EL (cell line): ENCODE measurements at regions not wholly inside any gene's neighbourhood (a gene's known extent, or its start where the extent isn't known, plus 50 kb on each side); places are given as distances from the start of the nearest gene placed in this dataset.

Experiments
- DNase-seq: peaks from one replicate; pipeline ENCODE4 v3.0.0-alpha.2; 2016

GRCh38 chr1:116299248-116299647 lies 73.8 kb upstream of the ATP1A1 start:
- DNase-seq = no peak

- no peak for DNase-seq
Measured at GRCh38 chr1:116302281-116302680, 70.8 kb upstream of the ATP1A1 start.

DNA sequence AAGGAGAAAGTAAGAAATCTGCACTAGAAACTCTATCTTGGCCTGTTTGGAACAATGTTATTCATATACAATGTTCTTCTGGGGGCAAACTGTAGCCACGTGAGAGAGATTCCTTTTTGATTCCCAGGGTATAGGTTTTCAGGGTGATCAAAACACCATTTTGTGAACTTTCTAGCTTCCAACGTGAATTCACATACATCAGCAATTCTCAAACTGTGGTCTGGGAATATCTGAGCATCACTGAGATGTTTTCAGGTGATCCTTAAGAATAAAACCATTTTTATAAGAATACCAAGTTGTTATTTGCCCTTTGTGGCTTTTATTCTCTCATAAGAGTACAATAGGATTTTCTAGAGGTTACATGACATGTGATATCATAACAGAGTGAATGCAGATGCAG lies 66.9 kb upstream of the ATP1A1 start:
- no peak for DNase-seq

DNA sequence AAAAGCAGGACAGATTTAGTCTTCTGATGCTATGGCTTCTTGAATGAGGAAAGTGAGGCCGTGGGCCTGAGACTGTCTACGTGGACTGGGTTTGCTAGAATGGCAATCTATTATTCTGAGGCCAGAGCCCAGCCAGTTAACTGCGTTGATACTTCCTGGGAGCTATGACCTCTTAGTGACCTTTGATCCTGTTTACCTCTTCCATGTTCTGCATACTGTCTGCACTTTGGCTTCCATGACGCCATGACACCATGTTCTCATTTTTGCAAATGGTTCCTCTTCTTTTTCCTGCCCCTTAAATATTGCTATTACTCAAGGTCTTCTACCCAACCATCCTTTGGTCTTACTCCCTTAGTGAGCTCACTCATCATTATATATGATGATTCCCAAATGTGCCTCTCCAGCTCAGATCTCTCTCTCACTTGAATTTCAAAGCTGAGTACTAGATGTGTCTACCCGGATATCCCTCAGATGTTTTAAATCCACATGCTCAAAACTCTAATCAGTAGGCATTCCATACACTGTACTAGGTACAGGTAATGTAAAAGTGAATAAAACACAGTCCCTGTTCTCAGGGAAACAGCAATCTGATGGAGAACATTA lies 66.1 kb upstream of the ATP1A1 start:
- no peak for DNase-seq

GRCh38 chr1:116308276-116308675 lies 64.8 kb upstream of the ATP1A1 start:
- no peak for DNase-seq

DNA sequence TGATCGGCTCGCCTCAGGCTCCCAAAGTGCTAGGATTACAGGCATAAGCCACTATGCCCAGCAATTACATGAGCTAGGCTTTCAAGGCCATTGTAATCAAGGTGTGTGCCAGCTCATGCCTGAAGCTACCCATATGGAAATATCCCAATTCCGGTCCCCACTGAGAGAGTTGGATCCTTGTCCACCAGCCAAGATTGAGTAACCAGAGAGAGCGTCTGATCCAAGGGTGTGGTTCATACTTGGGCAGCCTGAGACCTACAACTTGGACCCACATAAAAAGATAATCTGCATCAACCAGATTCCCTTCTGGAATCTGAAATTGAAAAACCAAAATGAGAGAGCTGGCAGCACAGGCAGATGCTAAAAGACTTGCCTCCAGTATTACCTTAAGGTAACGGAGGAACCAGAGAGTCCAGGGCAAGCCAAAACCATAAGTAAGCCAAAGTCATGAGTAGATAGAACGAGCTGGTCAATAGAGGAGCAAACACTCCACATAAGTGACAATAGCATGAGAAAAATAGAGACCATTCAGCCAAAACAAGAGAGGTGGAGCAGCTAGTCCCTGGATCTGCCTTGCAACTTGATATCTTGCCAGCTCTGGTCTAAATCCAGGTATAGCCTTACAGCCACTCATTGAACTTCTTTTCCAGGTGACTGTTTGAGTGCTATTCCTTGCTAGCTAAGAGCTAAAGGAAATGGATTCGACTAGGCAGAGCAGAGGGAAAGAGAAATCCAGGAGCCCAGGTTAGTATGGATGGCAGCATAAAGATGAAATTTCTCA lies 63.8 kb upstream of the ATP1A1 start:
- no peak for DNase-seq

GRCh38 chr1:116310180-116310579 lies 62.9 kb upstream of the ATP1A1 start:
- no peak for DNase-seq

- DNase-seq = no peak
Measured at GRCh38 chr1:116311193-116311592, 61.9 kb upstream of the ATP1A1 start.

DNA sequence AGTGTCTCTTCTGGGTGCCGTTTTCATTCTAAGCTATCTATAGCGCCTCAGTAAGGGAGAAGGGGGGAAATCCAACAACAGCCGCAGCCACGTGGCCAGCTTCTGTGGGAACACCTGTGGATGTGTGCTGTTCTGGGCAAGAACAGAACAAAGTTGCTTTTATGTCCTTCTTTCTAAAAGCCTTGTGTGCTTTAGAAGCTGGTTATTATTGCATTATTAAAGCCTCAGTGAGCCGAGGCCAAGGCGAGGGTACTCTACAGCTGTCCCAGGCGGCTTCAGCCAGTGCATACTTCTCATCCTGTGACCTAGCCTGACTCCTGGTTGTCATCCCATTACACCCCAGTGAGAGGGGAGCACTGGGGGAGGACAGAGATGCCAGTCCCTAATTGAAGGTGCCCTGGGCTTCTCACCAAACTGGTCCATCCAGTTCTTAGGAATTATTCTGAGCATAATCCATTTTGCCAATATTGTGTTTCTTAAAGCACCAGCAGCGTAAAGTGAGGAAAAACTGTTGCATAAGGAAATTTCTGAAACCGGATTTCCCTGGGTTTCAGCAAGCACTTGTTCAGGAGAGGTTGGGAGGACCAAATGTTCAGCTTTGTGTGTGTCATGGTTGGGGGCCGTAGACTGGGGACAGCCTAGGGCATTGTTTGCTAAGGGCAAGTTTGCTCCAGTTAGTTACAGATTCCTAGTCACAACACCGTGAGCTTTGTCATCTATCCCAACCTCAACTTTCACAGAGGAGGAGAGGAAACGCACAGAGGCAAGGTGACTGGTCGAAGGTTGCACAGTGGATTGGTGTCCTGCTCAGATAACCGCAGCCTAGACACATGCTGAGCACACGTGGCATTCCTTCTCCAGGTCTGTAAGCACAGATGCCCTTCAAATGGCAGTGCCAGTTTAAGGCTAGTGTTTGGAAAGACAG lies 61.0 kb upstream of the ATP1A1 start:
- no peak for DNase-seq

DNA sequence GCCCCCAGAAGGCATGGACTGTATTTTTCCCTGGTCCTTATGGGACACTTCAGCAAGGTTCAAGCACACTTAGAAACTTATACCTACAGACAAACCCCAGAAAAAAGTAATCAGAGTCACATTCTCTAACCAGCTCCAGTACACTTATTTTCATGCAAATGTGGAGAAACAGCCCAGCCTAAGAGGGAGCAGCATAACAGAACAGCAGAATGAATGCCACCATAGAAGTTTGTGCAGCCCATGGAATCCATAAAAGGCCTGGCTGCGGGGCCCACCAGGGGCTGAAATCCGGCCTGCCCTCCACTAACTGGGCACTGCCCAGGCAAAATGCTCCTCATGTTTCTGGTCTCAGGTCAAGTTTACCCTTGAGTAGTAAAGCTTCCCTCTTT lies 60.4 kb upstream of the ATP1A1 start:
- DNase-seq = no peak

DNA sequence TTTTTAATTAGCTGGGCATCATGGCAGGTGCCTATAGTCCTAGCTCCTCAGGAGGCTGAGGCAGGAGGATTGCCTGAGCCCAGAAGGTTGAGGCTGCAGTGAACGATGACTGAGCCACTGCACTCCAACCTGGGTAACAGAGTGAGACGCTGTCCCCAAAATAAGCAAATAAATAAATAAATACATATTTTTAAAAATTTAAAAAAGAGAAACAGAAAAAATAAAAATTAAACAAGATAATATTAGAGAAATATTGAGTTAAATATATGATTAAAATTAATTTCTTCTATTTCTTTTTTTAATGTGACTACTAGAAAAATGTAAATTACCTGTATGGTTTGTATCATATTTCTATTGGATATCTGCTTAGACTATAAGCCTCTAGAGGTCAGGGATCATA lies 59.3 kb upstream of the ATP1A1 start:
- DNase-seq = no peak

- DNase-seq = no peak
Measured at GRCh38 chr1:116314305-116314919, 58.6 kb upstream of the ATP1A1 start.

- no peak for DNase-seq
Measured at GRCh38 chr1:116316373-116316772, 56.7 kb upstream of the ATP1A1 start.

DNA sequence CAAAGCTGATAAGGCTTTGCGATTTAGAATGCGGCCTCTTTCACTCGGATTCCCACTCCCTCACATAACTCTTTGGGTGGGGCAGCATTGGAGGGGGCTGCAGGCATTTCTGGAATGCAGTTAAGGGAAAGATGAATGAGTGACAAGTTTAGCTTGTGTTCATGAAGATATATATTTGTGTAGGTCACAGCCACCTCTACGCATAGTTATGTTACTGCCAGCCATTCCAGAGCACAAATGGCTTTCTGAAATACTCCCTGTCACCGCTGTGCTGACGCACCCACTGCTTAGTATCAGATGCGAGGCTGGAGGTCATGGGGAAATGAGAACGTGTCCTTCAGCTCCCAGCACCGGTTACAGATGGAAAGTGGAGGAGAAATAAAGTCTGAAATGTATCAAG lies 54.1 kb upstream of the ATP1A1 start:
- DNase-seq = no peak

- DNase-seq = no peak
Measured at GRCh38 chr1:116320874-116321273, 52.2 kb upstream of the ATP1A1 start.

DNA sequence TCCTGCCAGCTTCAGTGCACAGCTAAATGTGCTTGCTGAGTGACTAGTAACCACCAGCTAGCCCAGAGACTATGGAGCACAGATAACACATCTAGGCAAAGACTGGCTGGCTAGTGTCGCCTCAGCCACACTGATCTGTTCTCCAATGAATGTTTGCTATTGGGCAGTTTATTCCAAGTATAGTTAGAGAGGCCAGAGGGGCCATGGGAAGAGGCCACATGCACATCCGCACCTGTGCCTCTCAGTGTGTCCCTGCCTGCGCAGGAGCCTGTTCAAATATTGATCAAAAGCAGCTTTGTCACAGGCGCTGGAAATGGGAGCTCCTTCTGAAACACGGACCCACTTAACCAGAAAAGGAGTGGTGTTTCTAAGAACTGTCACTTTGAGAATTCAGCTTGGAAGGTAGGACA lies 51.3 kb upstream of the ATP1A1 start:
- DNase-seq = no peak

GRCh38 chr1:116322752-116323405 lies 50.2 kb upstream of the ATP1A1 start:
- no peak for DNase-seq
